ENCODE measurements at regions not wholly inside any gene's neighbourhood (a gene's known extent, or its start where the extent isn't known, plus 50 kb on each side); places are given as distances from the start of the nearest gene placed in this dataset.
"Not testable (repeated sequence)": the region's sequence is repeated elsewhere in the genome, so short reads cannot be mapped to it uniquely, and the experiment has no call there.

DNA sequence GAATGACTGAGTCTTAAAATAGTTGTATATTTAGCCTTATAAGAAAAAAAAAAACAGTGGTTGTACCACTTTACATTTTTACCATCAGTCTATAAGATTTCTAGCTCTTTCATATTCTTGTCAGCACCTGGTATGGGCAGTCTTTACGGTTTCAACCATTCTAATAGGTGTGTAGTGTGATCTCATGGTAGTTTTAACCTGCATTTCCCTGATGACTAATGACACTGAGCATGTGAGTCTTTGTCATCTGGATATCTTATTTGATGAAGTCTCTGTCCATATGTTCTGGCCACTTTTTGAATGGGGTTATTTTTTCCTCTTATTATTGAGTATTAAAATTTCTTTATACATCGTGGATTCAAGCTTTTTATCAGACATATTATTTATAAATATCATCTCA, 365.3 kb upstream of the IGFBP3 start:
- Mint-ChIP-seq H3K27ac (no peak overlapping the region), H3K36me3 (ENCODE audit: low read depth) (no peaks in the 10 kb centered on the region), H3K9me3 (no peaks in the 10 kb centered on the region), H3K4me3 (no peak overlapping the region), H3K4me1 (no peaks in the 10 kb centered on the region), H3K27me3 (no peaks in the 10 kb centered on the region)
- POLR2A ChIA-PET: no interaction called here
- CTCF ChIA-PET: interaction anchor here (0.6 kb wide), 1 partner anchor 972 kb away, joined by 5 read pairs; no protein-coding TSS in a partner anchor
- no peak for DNase-seq

DNA sequence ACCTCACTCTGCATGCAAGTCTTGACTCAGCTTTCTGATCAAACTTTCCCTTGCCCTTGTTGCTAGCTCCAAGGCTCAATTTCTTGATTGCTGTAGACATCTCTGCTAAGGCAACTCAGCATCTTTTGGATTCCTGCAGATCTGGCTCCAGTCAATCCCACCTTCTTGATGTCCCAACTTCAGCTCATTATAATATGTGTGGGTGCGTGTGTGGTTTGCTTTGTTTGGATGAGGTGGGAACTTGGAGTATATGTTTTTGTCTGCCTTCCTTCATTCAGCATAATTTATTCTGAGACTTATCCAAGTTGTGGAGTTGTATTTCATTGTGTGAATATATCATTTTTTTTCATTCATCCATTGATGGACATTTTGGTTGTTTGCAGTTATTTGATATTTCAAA, 364.8 kb upstream of the IGFBP3 start:
- no peaks in the 10 kb centered on the region for H3K27me3 Mint-ChIP-seq
- no peaks in the 10 kb centered on the region for H3K9me3 Mint-ChIP-seq
- ChIA-PET CTCF (no interaction called here), POLR2A (no interaction called here)
- DNase-seq: no peak
- H3K4me3 Mint-ChIP-seq: no peak overlapping the region
- no peak overlapping the region for H3K27ac Mint-ChIP-seq
- H3K4me1 Mint-ChIP-seq: no peaks in the 10 kb centered on the region
- no peaks in the 10 kb centered on the region for H3K36me3 Mint-ChIP-seq (ENCODE audit: low read depth)

DNA sequence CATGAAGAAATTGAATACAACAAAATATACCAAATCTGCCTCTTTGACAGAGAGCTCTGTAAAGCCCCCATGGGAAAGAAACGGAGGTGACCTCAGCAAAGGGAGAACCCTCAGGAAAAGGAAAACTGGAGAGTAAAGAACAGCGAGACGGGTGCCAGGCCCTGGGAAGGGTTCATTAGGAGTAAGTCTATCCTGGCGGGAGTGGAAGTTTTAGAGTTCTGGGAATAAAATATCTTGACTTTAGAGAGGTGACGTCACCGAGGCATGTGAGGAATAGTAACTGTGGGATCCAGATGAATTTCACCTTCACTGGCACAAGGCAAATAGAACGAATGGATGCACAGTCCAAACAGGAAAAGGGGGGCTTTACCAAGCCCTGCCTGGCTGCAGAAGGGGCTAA, 362.8 kb upstream of the IGFBP3 start:
- Mint-ChIP-seq H3K27me3 (no peaks in the 10 kb centered on the region), H3K9me3 (no peaks in the 10 kb centered on the region), H3K4me1 (no peaks in the 10 kb centered on the region), H3K27ac (no peak overlapping the region), H3K4me3 (no peak overlapping the region), H3K36me3 (ENCODE audit: low read depth) (no peaks in the 10 kb centered on the region)
- DNase-seq: no peak
- CTCF ChIA-PET: no interaction called here
- POLR2A ChIA-PET: no interaction called here

DNA sequence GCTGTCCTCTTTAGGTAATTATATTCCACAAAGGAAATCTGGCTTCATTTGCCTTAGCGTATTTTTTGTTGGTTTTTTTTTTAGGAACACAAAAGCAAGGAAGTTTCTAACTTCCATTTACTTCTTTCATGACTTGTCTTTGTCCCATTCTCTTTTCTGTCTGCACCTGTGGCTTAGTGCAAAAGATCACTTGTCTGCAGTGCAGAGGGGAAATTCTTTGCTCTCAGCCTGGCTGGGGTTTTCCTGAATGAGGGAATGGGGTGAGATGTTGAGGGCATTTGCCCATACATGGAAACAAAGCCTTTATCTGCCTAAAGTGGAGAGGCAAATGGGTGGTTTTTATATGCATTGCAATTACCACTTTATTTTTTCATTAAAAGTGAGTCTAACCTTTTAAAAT, 361.1 kb upstream of the IGFBP3 start:
- no peak overlapping the region for H3K27ac Mint-ChIP-seq
- POLR2A ChIA-PET: no interaction called here
- H3K9me3 Mint-ChIP-seq: no peaks in the 10 kb centered on the region
- CTCF ChIA-PET: no interaction called here
- H3K4me3 Mint-ChIP-seq: no peak overlapping the region
- H3K4me1 Mint-ChIP-seq: no peaks in the 10 kb centered on the region
- H3K27me3 Mint-ChIP-seq: no peaks in the 10 kb centered on the region
- DNase-seq: no peak
- no peaks in the 10 kb centered on the region for H3K36me3 Mint-ChIP-seq (ENCODE audit: low read depth)

DNA sequence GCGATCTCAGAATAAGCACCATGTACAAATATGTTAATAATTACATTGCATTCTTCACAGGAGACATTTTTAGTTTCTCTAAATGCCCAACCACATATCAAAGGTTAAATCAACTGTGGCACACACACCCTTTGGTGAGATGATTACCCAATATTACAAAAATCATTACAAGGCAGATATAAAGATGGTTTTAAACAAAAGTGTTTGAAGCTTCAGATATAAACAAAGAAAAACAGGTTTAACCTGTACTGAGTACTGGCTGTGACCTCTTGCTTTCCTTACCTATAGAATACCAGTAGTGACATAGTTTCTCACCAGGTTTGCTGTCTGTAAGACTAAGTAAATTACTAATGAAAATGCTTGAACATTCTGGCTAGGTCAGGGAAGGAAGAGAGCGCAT, 360.0 kb upstream of the IGFBP3 start:
- ChIA-PET POLR2A (no interaction called here), CTCF (no interaction called here)
- Mint-ChIP-seq H3K4me1 (no peaks in the 10 kb centered on the region), H3K36me3 (ENCODE audit: low read depth) (no peaks in the 10 kb centered on the region), H3K27me3 (no peaks in the 10 kb centered on the region), H3K9me3 (peaks cover 2% of the 10 kb centered on the region), H3K27ac (no peak overlapping the region), H3K4me3 (no peak overlapping the region)
- DNase-seq: no peak

DNA sequence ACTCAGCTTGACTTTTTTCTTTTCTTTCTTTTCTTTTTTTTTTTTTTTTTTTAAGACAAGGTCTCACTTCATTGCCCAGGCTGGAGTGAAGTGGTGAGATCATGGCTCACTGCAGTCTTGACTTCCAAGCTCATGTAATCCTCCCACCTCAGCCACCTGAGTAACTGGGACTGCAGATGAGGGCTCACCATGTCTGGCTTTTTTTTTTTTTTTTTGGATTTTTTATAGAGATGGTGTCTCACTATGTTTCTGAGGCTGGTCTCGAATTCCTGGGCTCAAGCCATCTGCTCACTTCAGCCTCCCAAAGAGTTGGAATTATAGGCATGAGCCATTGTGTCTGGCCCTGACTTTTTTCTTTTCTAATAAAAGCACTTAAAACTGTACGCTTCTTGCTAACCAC, 358.2 kb upstream of the IGFBP3 start:
- H3K9me3 Mint-ChIP-seq: peaks cover 2% of the 10 kb centered on the region
- no peak overlapping the region for H3K27ac Mint-ChIP-seq
- H3K4me3 Mint-ChIP-seq: no peak overlapping the region
- ChIA-PET POLR2A (no interaction called here), CTCF (no interaction called here)
- no peaks in the 10 kb centered on the region for H3K36me3 Mint-ChIP-seq (ENCODE audit: low read depth)
- H3K27me3 Mint-ChIP-seq: no peaks in the 10 kb centered on the region
- no peaks in the 10 kb centered on the region for H3K4me1 Mint-ChIP-seq
- no peak for DNase-seq

DNA sequence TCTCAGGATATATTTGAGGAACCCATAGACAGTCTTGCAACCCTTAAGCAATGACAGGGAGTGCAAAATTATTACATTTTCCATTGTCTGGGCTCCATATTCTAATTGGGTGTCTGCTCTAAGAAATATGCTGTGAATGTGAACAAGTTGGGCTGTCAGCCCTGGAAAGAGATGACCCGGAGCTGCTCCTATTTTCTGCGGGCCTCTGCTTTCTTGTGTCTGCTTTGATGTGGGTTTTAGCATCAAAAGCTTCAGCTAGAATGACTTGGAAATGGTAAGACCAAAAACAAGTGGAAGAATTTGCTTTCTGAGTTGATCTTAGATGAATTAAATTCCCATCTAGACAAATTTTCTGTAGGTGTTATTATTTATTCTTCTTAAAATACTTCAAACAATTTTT, 343.6 kb upstream of the IGFBP3 start:
- POLR2A ChIA-PET: no interaction called here
- CTCF ChIA-PET: no interaction called here

DNA sequence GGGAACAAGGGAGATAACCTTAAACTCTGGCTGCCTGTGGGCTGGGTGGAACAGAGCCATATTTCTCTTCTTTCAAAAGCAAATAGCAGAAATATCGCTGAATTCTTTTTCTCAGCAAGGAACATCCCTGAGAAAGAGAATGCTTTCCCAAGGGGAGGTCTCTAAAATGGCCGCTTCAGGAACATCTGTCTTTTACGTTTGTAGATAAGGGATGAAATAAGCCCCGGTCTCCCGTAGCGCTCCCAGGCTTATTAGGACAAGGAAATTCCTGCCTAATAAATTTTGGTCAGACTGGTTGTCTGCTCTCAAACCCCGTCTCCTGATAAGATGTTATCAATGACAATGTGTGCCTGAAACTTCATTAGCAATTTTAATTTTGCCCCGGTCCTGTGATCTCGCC, 340.6 kb upstream of the IGFBP3 start:
- H3K36me3 Mint-ChIP-seq (ENCODE audit: low read depth); H3K4me3 Mint-ChIP-seq; POLR2A ChIA-PET; DNase-seq; H3K4me1 Mint-ChIP-seq; CTCF ChIA-PET; H3K27me3 Mint-ChIP-seq; H3K27ac Mint-ChIP-seq: not testable (repeated sequence)
- peaks cover 16% of the 10 kb centered on the region for H3K9me3 Mint-ChIP-seq

More for the DNA sequence above, 343.6 kb upstream of the IGFBP3 start:
- no peak for DNase-seq
- H3K4me3 Mint-ChIP-seq: no peak overlapping the region
- H3K27ac Mint-ChIP-seq: no peak overlapping the region
- no peaks in the 10 kb centered on the region for H3K36me3 Mint-ChIP-seq (ENCODE audit: low read depth)
- peaks cover 16% of the 10 kb centered on the region for H3K9me3 Mint-ChIP-seq
- no peaks in the 10 kb centered on the region for H3K27me3 Mint-ChIP-seq
- no peaks in the 10 kb centered on the region for H3K4me1 Mint-ChIP-seq

DNA sequence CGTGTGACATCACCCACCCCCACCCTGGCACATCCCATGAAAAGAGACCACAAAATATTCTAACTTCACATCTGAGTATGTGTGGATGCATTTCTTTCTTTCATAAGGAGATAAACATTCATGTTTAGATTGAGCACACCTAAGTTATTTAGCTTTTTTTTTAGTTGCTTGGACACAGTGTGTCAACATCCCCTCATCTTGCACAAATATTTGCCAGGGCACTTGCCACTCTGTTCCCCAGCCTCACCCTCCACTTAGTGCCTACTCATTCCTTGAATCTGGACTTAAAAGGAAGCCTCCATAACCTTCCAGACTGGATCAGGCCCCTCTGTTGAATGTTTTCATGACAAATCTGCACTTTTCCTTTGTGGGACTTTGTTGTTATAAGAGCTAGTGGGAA, 338.9 kb upstream of the IGFBP3 start:
- no peak overlapping the region for H3K4me3 Mint-ChIP-seq
- no peak for DNase-seq
- no peak overlapping the region for H3K27ac Mint-ChIP-seq
- H3K36me3 Mint-ChIP-seq (ENCODE audit: low read depth): no peaks in the 10 kb centered on the region
- ChIA-PET CTCF (interaction anchor here (1.0 kb wide), 1 partner anchor 9 kb away, joined by 3 read pairs; no protein-coding TSS in a partner anchor), POLR2A (no interaction called here)
- H3K27me3 Mint-ChIP-seq: no peaks in the 10 kb centered on the region
- no peaks in the 10 kb centered on the region for H3K4me1 Mint-ChIP-seq
- peaks cover 16% of the 10 kb centered on the region for H3K9me3 Mint-ChIP-seq

DNA sequence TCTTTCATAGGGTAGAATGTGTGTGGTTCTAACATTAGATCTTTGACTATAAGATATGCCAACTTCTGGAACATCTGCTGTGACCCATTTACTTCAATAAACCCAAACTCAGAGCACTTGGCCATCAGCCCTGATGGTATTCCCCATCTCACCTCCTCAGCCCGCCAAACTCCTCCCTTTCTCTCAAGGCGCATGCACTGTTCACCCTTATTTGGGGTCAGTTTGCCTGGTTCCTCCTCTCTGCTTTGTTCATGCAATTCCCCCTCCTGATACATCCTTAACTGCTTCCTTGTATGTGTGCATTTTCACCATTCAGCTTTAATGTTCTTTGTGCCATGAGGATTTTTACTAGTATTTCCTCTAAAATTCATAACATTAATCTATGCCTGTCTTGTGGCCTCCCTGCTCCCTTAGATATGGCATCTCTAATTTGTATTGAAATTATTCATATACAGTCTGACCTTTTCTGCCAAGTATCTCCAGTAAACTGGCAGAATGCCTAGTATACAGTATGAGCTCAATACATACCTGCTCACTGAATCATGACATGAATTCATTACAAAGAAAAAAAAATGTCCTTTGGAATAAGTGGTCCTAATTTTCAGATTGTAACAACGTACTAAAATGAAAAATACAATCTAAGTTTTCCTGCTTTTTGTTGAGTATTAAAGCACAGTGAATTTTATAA, 336.8 kb upstream of the IGFBP3 start:
- H3K4me1 Mint-ChIP-seq: no peaks in the 10 kb centered on the region
- DNase-seq: no peak
- H3K27me3 Mint-ChIP-seq: no peaks in the 10 kb centered on the region

DNA sequence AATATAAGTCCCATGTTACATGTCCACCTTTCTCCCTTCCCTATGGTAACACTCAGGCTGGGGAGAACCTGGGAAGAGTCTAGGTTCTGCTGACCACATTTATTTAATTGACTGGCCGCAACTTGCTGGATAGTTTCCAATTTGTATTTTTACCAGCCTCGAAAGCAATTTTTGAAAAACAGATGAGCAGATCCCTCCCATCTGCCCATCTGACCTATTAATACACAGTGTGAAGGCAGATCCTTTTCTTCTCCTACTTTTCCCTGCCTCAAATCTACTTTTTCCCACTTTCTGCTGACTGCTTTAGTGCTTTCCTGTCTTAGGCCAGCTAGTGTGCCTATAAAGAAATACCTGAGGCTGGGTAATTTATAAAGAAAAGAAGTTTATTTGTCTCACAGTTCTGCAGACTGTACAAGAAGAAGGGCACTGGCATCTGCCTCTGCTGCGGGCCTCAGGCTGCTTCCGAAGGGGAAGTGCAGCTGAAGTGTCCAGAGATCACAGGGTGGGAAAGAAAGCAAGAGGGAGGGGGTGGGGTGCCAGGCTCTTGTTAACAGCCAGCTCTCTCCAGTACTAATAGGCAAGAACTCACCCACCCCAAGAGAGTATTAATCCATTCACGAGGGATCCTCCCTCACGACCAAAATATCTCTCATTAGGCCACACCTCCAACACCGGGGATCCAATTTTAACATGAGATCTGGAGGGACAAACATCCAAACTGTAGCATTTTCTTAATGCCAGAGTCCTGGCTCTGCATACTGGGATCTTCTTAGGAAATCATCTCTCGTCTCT, 336.0 kb upstream of the IGFBP3 start:
- no peak overlapping the region for H3K4me3 Mint-ChIP-seq
- peaks cover 12% of the 10 kb centered on the region for H3K9me3 Mint-ChIP-seq
- POLR2A ChIA-PET: no interaction called here
- H3K36me3 Mint-ChIP-seq (ENCODE audit: low read depth): no peaks in the 10 kb centered on the region
- H3K27me3 Mint-ChIP-seq: no peaks in the 10 kb centered on the region
- DNase-seq: no peak
- CTCF ChIA-PET: no interaction called here
- H3K27ac Mint-ChIP-seq: no peak overlapping the region
- no peaks in the 10 kb centered on the region for H3K4me1 Mint-ChIP-seq

More for the DNA sequence above, 336.8 kb upstream of the IGFBP3 start:
- no peak overlapping the region for H3K4me3 Mint-ChIP-seq
- CTCF ChIA-PET: no interaction called here
- peaks cover 16% of the 10 kb centered on the region for H3K9me3 Mint-ChIP-seq
- H3K36me3 Mint-ChIP-seq (ENCODE audit: low read depth): no peaks in the 10 kb centered on the region
- POLR2A ChIA-PET: no interaction called here
- H3K27ac Mint-ChIP-seq: no peak overlapping the region

DNA sequence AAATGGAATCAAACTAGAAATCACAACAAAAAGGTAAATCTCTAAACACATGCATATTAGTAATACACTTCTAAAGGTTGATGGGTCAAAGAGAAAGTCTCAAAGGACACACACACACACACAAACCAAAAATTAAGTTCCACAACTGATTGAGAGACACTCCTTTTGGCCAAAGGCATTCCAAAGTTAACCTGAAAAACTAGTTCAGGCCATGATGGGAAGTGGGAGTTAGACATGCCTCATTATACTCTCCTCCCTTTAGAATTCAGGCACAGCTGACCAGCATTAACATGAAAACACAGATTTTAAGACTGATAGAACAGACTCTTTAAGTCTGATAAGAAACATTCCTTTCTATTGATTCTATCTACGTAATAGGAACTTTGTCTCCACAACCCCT, 332.4 kb upstream of the IGFBP3 start:
- ChIA-PET POLR2A (no interaction called here), CTCF (no interaction called here)
- no peak overlapping the region for H3K4me3 Mint-ChIP-seq
- no peaks in the 10 kb centered on the region for H3K27me3 Mint-ChIP-seq
- H3K4me1 Mint-ChIP-seq: no peaks in the 10 kb centered on the region
- H3K36me3 Mint-ChIP-seq (ENCODE audit: low read depth): no peaks in the 10 kb centered on the region
- no peak for DNase-seq
- H3K9me3 Mint-ChIP-seq: no peaks in the 10 kb centered on the region
- H3K27ac Mint-ChIP-seq: no peak overlapping the region

DNA sequence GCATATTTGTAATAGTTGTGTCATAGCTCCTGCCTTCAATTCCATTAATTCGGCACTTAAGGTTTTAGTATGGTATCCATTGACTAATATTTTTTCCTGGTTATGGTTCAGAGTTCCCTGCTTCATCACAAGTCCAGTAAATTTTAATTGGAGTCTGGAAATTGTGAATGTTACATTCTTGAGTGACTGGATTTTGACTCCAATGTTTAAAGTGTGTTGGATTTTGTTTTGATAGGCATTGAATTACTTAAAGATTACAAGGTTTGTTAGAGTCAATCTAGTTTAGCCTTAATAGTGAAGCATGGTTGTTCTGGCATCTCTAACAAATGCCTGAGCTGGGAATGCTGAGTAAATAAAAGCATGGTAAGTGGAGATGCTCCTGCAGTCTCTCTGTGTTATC, 326.6 kb upstream of the IGFBP3 start:
- no peaks in the 10 kb centered on the region for H3K27me3 Mint-ChIP-seq
- ChIA-PET POLR2A (no interaction called here), CTCF (no interaction called here)
- H3K4me1 Mint-ChIP-seq: no peaks in the 10 kb centered on the region
- H3K36me3 Mint-ChIP-seq (ENCODE audit: low read depth): no peaks in the 10 kb centered on the region
- no peak overlapping the region for H3K27ac Mint-ChIP-seq
- DNase-seq: no peak
- no peaks in the 10 kb centered on the region for H3K9me3 Mint-ChIP-seq
- H3K4me3 Mint-ChIP-seq: no peak overlapping the region

DNA sequence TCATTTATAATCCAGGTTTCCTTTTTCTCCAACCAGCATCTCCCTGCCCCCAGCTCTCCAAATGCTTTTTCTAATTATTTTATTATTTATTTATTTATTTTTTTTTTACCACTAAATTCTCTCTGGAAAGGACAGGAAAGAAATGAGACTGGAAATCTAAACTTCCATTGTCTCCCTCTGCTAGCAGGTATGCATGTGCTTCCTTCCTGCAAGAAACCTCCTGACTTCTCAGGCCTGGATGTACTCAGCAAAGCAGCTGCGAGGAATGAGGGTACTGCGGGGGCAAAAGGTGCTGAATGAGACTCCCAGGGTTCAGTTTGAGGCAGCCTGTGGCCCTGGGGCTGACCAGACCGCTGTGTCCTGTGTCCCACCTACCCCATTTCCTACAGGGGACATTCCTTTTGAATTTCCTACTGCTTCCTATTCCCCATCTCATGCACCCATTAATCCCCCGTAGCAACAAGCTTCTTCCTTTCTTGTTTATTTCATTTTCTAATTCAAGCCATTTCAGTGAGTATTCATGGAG, 324.6 kb upstream of the IGFBP3 start:
- H3K4me3 Mint-ChIP-seq: no peak overlapping the region
- no peaks in the 10 kb centered on the region for H3K4me1 Mint-ChIP-seq
- no peaks in the 10 kb centered on the region for H3K36me3 Mint-ChIP-seq (ENCODE audit: low read depth)
- no peaks in the 10 kb centered on the region for H3K27me3 Mint-ChIP-seq
- no peak for DNase-seq
- H3K9me3 Mint-ChIP-seq: no peaks in the 10 kb centered on the region
- POLR2A ChIA-PET: no interaction called here
- CTCF ChIA-PET: no interaction called here
- no peak overlapping the region for H3K27ac Mint-ChIP-seq

All from activated CD4-positive, alpha-beta T cell treated with anti-CD3 and anti-CD28 coated beads, Interleukin-2, amount 10 ng/mL, durations not matched to agents 7 days and 5 days (primary cell).